ENCODE measurements at regions not wholly inside any gene's neighbourhood (a gene's known extent, or its start where the extent isn't known, plus 50 kb on each side); places are given as distances from the start of the nearest gene placed in this dataset.

DNA sequence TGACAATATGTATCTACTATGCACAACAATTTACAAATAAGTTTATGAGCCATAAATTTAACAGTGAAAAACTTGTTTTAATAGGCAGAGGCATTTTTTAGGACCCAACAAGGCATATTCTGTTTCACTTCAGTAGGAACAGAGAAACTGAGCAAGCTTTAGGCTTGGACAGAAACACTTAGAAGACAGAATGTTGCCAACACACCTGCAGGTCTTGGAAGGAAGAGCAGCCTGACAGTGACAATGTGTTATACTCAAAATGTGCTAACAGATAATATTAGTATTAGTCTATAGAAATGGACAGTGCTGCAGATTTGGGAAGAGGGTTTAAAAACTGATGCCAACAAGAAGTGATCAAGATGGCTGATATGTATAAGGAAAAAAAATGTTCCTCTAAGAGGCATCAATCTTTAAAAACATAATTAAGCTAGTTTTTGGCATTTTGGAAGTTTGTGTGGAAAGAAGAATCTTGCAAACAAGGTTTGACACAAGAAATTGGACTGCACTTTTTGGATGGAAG, 297.1 kb upstream of the FSIP2 start:
- Histone ChIP-seq H3K23ac (ENCODE audit: low read length) (no peak overlapping the region), H4K8ac (ENCODE audit: low read depth, low read length) (no peak overlapping the region), H3K9ac (ENCODE audit: low read length) (no peak overlapping the region), H3K27ac (ENCODE audit: low read depth, low read length) (no peak overlapping the region), H3K18ac (ENCODE audit: low read length) (no peak overlapping the region), H3K4me3 (ENCODE audit: low read length) (no peak overlapping the region), H2BK15ac (replicated peaks; ENCODE audit: low read depth) (no peak overlapping the region), H2BK120ac (ENCODE audit: low read depth, low read length) (no peak overlapping the region), H2BK5ac (ENCODE audit: low read length) (no peak overlapping the region), H3K56ac (ENCODE audit: low read length) (no peak overlapping the region), H3K4ac (ENCODE audit: low read depth, low read length) (no peak overlapping the region), H4K5ac (ENCODE audit: low read length) (no peak overlapping the region), H3K27me3 (ENCODE audit: insufficient read depth, low read length, poor library complexity) (no peaks in the 10 kb centered on the region), H2AK5ac (ENCODE audit: low read length) (no peak overlapping the region), H3K79me2 (ENCODE audit: control insufficient read depth, insufficient read depth, low read length) (no peaks in the 10 kb centered on the region), H3K4me2 (ENCODE audit: low read length) (no peak overlapping the region), H3K36me3 (ENCODE audit: control insufficient read depth, insufficient read depth, low read length) (no peaks in the 10 kb centered on the region), H3K79me1 (ENCODE audit: low read length) (no peaks in the 10 kb centered on the region), H3K4me1 (ENCODE audit: control insufficient read depth, low read depth, low read length) (no peaks in the 10 kb centered on the region)
- no peak for DNase-seq

DNA sequence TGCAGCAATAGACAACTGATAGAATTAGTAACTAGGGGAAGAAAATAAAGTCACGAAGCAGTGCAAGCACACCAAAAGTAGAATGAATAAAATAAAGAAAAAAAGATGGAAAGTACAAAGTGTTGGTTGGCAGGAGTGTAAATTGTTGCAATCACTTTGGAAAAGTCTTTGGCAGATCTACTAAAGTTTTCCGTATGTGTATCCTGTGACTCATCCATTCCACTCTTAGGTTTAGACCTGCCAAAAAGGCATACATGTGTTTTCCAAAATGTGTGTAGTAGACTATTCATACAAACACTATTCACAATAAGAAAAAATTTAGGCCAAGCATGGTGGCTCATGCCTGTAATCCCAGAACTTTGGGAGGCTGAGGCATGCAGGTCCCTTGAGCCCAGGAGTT, 282.1 kb upstream of the FSIP2 start:
- H3K4ac ChIP-seq (ENCODE audit: low read depth, low read length), result no peak overlapping the region
- H2BK5ac ChIP-seq (ENCODE audit: low read length), result no peak overlapping the region
- no peak overlapping the region for H4K8ac ChIP-seq (ENCODE audit: low read depth, low read length)

DNA sequence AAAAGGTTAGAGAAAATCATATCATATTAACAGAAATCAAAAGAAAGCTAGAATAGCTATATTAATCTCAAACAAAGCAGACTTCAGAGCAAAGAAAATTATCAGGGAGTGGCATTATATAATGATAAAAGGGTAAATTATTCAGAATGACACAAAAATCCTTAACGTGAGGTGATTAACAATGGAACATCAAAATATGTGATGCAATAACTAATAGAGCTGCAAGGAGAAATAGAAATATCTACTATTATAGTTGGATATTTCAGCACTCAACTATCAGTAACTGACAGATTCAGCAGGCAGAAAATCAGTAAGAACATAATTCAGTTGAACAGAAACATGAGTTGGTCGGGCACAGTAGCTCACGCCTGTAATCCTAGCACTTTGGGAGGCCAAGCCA, 275.1 kb upstream of the FSIP2 start:
- H4K8ac ChIP-seq (ENCODE audit: low read depth, low read length), result no peak overlapping the region
- H3K23ac ChIP-seq (ENCODE audit: low read length), result no peak overlapping the region
- H3K79me1 ChIP-seq (ENCODE audit: low read length), result no peaks in the 10 kb centered on the region
- H3K4ac ChIP-seq (ENCODE audit: low read depth, low read length), result no peak overlapping the region
- H3K56ac ChIP-seq (ENCODE audit: low read length), result no peak overlapping the region
- no peak overlapping the region for H3K4me2 ChIP-seq (ENCODE audit: low read length)
- H3K4me3 ChIP-seq (ENCODE audit: low read length), result no peak overlapping the region
- H3K9ac ChIP-seq (ENCODE audit: low read length), result no peak overlapping the region
- H3K18ac ChIP-seq (ENCODE audit: low read length), result no peak overlapping the region
- H3K27me3 ChIP-seq (ENCODE audit: insufficient read depth, low read length, poor library complexity), result no peaks in the 10 kb centered on the region
- no CpG with 5 or more reads among the region's 3 CpGs for WGBS (ENCODE audit: extremely low coverage, insufficient coverage, low lambda C conversion rate)
- H2AK5ac ChIP-seq (ENCODE audit: low read length), result no peak overlapping the region
- no peaks in the 10 kb centered on the region for H3K36me3 ChIP-seq (ENCODE audit: control insufficient read depth, insufficient read depth, low read length)
- no peak overlapping the region for H3K27ac ChIP-seq (ENCODE audit: low read depth, low read length)
- H2BK5ac ChIP-seq (ENCODE audit: low read length), result no peak overlapping the region
- no peaks in the 10 kb centered on the region for H3K79me2 ChIP-seq (ENCODE audit: control insufficient read depth, insufficient read depth, low read length)
- H2BK120ac ChIP-seq (ENCODE audit: low read depth, low read length), result no peak overlapping the region
- no peak for DNase-seq
- no peak overlapping the region for H4K5ac ChIP-seq (ENCODE audit: low read length)
- no peak overlapping the region for H2BK15ac ChIP-seq (replicated peaks; ENCODE audit: low read depth)
- no peaks in the 10 kb centered on the region for H3K4me1 ChIP-seq (ENCODE audit: control insufficient read depth, low read depth, low read length)

More for the DNA sequence above, 282.1 kb upstream of the FSIP2 start:
- Histone ChIP-seq H3K9ac (ENCODE audit: low read length) (no peak overlapping the region), H2AK5ac (ENCODE audit: low read length) (no peak overlapping the region), H3K56ac (ENCODE audit: low read length) (no peak overlapping the region), H3K4me1 (ENCODE audit: control insufficient read depth, low read depth, low read length) (no peaks in the 10 kb centered on the region), H3K79me2 (ENCODE audit: control insufficient read depth, insufficient read depth, low read length) (no peaks in the 10 kb centered on the region), H4K5ac (ENCODE audit: low read length) (no peak overlapping the region), H2BK120ac (ENCODE audit: low read depth, low read length) (no peak overlapping the region), H3K27ac (ENCODE audit: low read depth, low read length) (no peak overlapping the region), H3K36me3 (ENCODE audit: control insufficient read depth, insufficient read depth, low read length) (no peaks in the 10 kb centered on the region), H3K23ac (ENCODE audit: low read length) (no peak overlapping the region), H3K4me2 (ENCODE audit: low read length) (no peak overlapping the region), H3K4me3 (ENCODE audit: low read length) (no peak overlapping the region), H3K27me3 (ENCODE audit: insufficient read depth, low read length, poor library complexity) (no peaks in the 10 kb centered on the region), H3K79me1 (ENCODE audit: low read length) (no peaks in the 10 kb centered on the region), H3K18ac (ENCODE audit: low read length) (no peak overlapping the region), H2BK15ac (replicated peaks; ENCODE audit: low read depth) (no peak overlapping the region)
- no CpG with 5 or more reads among the region's 2 CpGs for WGBS (ENCODE audit: extremely low coverage, insufficient coverage, low lambda C conversion rate)
- DNase-seq, result no peak

DNA sequence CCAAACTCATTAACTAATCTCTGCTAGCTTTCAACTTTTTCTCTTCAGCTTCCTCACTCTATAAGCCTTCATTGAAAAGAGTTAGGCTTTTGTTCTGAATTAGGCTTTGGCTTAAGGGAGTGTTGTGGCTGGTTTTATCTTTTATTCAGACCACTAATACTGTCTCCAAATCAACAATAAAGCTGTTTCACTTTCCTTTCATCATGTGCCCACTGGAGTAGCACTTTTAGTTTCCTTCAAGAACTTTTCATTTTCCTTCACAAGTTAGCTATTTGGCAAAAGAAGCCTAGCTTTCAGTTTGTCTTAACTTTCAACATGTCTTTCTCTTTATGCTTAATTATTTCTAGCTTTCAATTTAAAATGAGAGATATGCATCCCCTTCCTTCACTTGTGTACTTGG, 271.7 kb upstream of the FSIP2 start:
- no peak overlapping the region for H4K8ac ChIP-seq (ENCODE audit: low read depth, low read length)
- H2BK120ac ChIP-seq (ENCODE audit: low read depth, low read length), result no peak overlapping the region
- H3K79me2 ChIP-seq (ENCODE audit: control insufficient read depth, insufficient read depth, low read length), result no peaks in the 10 kb centered on the region
- H3K23ac ChIP-seq (ENCODE audit: low read length), result no peak overlapping the region
- no peak overlapping the region for H3K27ac ChIP-seq (ENCODE audit: low read depth, low read length)
- H3K4me2 ChIP-seq (ENCODE audit: low read length), result no peak overlapping the region
- H3K4ac ChIP-seq (ENCODE audit: low read depth, low read length), result no peak overlapping the region
- H3K27me3 ChIP-seq (ENCODE audit: insufficient read depth, low read length, poor library complexity), result no peaks in the 10 kb centered on the region
- no peak for DNase-seq
- no peak overlapping the region for H2BK15ac ChIP-seq (replicated peaks; ENCODE audit: low read depth)
- H3K79me1 ChIP-seq (ENCODE audit: low read length), result no peaks in the 10 kb centered on the region
- H2BK5ac ChIP-seq (ENCODE audit: low read length), result no peak overlapping the region
- no peak overlapping the region for H3K56ac ChIP-seq (ENCODE audit: low read length)
- no peak overlapping the region for H4K5ac ChIP-seq (ENCODE audit: low read length)
- H3K4me3 ChIP-seq (ENCODE audit: low read length), result no peak overlapping the region
- no peak overlapping the region for H2AK5ac ChIP-seq (ENCODE audit: low read length)
- no peak overlapping the region for H3K9ac ChIP-seq (ENCODE audit: low read length)
- H3K36me3 ChIP-seq (ENCODE audit: control insufficient read depth, insufficient read depth, low read length), result no peaks in the 10 kb centered on the region
- no peaks in the 10 kb centered on the region for H3K4me1 ChIP-seq (ENCODE audit: control insufficient read depth, low read depth, low read length)
- H3K18ac ChIP-seq (ENCODE audit: low read length), result no peak overlapping the region

DNA sequence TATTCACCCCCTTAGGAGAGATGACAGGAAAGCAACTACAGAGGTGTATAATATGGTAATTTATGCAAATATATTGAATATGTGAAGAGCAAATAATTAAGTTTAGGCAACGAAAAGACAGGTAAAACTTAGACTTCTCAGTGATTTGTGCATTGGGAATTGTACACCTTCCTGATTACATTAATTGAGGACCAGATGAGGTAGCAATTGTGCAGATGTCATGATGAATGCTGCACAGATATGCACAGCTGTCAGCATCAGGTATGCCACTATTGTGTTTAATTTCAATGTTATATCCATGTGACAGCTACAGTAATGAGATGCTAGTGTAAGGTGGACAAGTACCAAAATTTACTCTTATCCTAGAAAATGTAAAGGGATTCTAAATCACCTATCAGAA, 267.2 kb upstream of the FSIP2 start:
- Histone ChIP-seq H3K79me1 (ENCODE audit: low read length) (no peaks in the 10 kb centered on the region), H4K8ac (ENCODE audit: low read depth, low read length) (no peak overlapping the region), H3K27ac (ENCODE audit: low read depth, low read length) (no peak overlapping the region), H3K18ac (ENCODE audit: low read length) (no peak overlapping the region), H3K4ac (ENCODE audit: low read depth, low read length) (no peak overlapping the region), H3K9ac (ENCODE audit: low read length) (no peak overlapping the region), H4K5ac (ENCODE audit: low read length) (no peak overlapping the region), H3K4me1 (ENCODE audit: control insufficient read depth, low read depth, low read length) (no peaks in the 10 kb centered on the region), H2BK120ac (ENCODE audit: low read depth, low read length) (no peak overlapping the region), H3K27me3 (ENCODE audit: insufficient read depth, low read length, poor library complexity) (no peaks in the 10 kb centered on the region), H3K4me3 (ENCODE audit: low read length) (no peak overlapping the region), H3K36me3 (ENCODE audit: control insufficient read depth, insufficient read depth, low read length) (no peaks in the 10 kb centered on the region), H3K4me2 (ENCODE audit: low read length) (no peak overlapping the region), H3K56ac (ENCODE audit: low read length) (no peak overlapping the region), H3K23ac (ENCODE audit: low read length) (no peak overlapping the region), H3K79me2 (ENCODE audit: control insufficient read depth, insufficient read depth, low read length) (no peaks in the 10 kb centered on the region), H2AK5ac (ENCODE audit: low read length) (no peak overlapping the region), H2BK5ac (ENCODE audit: low read length) (no peak overlapping the region), H2BK15ac (replicated peaks; ENCODE audit: low read depth) (no peak overlapping the region)
- WGBS (ENCODE audit: extremely low coverage, insufficient coverage, low lambda C conversion rate), result no CpG with 5 or more reads among the region's 1 CpG
- DNase-seq, result no peak

DNA sequence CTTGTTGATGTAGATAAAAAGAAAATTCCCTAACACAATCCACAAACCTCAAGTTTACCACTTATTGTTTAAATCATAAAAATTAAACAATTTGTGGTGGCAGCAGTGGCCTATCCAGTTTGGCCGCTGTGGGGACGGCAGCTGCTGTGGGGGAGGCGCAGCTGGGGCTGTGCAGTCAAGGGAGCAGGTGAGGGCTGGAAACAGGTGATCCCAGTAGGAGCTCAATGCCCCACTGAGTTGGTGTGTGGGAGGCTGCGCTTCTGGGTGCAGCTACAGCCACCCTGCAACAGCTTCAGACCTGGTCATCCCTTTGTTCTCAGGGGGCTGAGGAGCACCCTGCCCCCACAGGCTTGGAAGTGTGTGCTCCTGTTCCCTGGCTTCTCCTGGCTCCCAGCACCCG, 266.0 kb upstream of the FSIP2 start:
- Histone ChIP-seq H3K27me3 (ENCODE audit: insufficient read depth, low read length, poor library complexity) (no peaks in the 10 kb centered on the region), H2AK5ac (ENCODE audit: low read length) (no peak overlapping the region), H3K4me3 (ENCODE audit: low read length) (no peak overlapping the region), H3K79me2 (ENCODE audit: control insufficient read depth, insufficient read depth, low read length) (no peaks in the 10 kb centered on the region), H2BK5ac (ENCODE audit: low read length) (no peak overlapping the region), H4K8ac (ENCODE audit: low read depth, low read length) (no peak overlapping the region), H3K4ac (ENCODE audit: low read depth, low read length) (no peak overlapping the region), H3K4me1 (ENCODE audit: control insufficient read depth, low read depth, low read length) (peaks cover 2% of the 10 kb centered on the region), H2BK120ac (ENCODE audit: low read depth, low read length) (no peak overlapping the region), H4K5ac (ENCODE audit: low read length) (no peak overlapping the region), H2BK15ac (replicated peaks; ENCODE audit: low read depth) (no peak overlapping the region), H3K23ac (ENCODE audit: low read length) (no peak overlapping the region), H3K9ac (ENCODE audit: low read length) (no peak overlapping the region), H3K18ac (ENCODE audit: low read length) (no peak overlapping the region), H3K36me3 (ENCODE audit: control insufficient read depth, insufficient read depth, low read length) (no peaks in the 10 kb centered on the region), H3K56ac (ENCODE audit: low read length) (no peak overlapping the region), H3K27ac (ENCODE audit: low read depth, low read length) (no peak overlapping the region), H3K79me1 (ENCODE audit: low read length) (no peaks in the 10 kb centered on the region), H3K4me2 (ENCODE audit: low read length) (no peak overlapping the region)
- no CpG with 5 or more reads among the region's 5 CpGs for WGBS (ENCODE audit: extremely low coverage, insufficient coverage, low lambda C conversion rate)
- DNase-seq, result no peak
